ENCODE measurements at regions not wholly inside any gene's neighbourhood (a gene's known extent, or its start where the extent isn't known, plus 50 kb on each side); places are given as distances from the start of the nearest gene placed in this dataset.

GRCh38 chr10:94264085-94264484 lies 98.7 kb downstream of the NOC3L start:
- no peaks in the 10 kb centered on the region for H3K36me3 ChIP-seq (ENCODE audit: low read length)
- H3K4me3 ChIP-seq (ENCODE audit: insufficient read depth, low read length, poor library complexity, severe bottlenecking) = no peak overlapping the region
- TF ChIP-seq CTCF (IDR thresholded peaks at IDR 0.05; ENCODE audit: insufficient read depth, low read length, poor library complexity, severe bottlenecking) (no peak), EZH2phosphoT487 (conservative IDR thresholded peaks at IDR 0.05; ENCODE audit: low read length) (no peak)
- H4K20me1 ChIP-seq (ENCODE audit: low read depth, low read length) = no peaks in the 10 kb centered on the region
- H3K9me3 ChIP-seq (ENCODE audit: insufficient read depth, low read length) = no peaks in the 10 kb centered on the region
- H3K9me2 ChIP-seq (replicated peaks; ENCODE audit: insufficient read depth, low read length) = no peaks in the 10 kb centered on the region
- H3K27ac ChIP-seq (ENCODE audit: low read depth, low read length) = no peak overlapping the region
- H3F3A ChIP-seq (ENCODE audit: insufficient read depth) = no peaks in the 10 kb centered on the region
- no peak overlapping the region for H3K4me2 ChIP-seq (ENCODE audit: low read depth, low read length, poor library complexity, severe bottlenecking)
- no peak overlapping the region for H2AFZ ChIP-seq (ENCODE audit: low read depth, low read length, severe bottlenecking)
- H3K79me2 ChIP-seq (ENCODE audit: insufficient read depth, low read length) = no peaks in the 10 kb centered on the region
- no peak overlapping the region for H3K9ac ChIP-seq (ENCODE audit: low read length)
- H3K27me3 ChIP-seq (ENCODE audit: low read length) = no peaks in the 10 kb centered on the region

GRCh38 chr10:94266091-94266490 lies 96.6 kb downstream of the NOC3L start:
- Histone ChIP-seq H3K27me3 (ENCODE audit: low read length) (no peaks in the 10 kb centered on the region), H2AFZ (ENCODE audit: low read depth, low read length, severe bottlenecking) (no peak overlapping the region), H3K27ac (ENCODE audit: low read depth, low read length) (no peak overlapping the region), H3K36me3 (ENCODE audit: low read length) (no peaks in the 10 kb centered on the region), H4K20me1 (ENCODE audit: low read depth, low read length) (no peaks in the 10 kb centered on the region), H3K9me3 (ENCODE audit: insufficient read depth, low read length) (no peaks in the 10 kb centered on the region), H3K79me2 (ENCODE audit: insufficient read depth, low read length) (no peaks in the 10 kb centered on the region), H3K9ac (ENCODE audit: low read length) (no peak overlapping the region), H3K9me2 (replicated peaks; ENCODE audit: insufficient read depth, low read length) (no peaks in the 10 kb centered on the region), H3F3A (ENCODE audit: insufficient read depth) (no peaks in the 10 kb centered on the region), H3K4me3 (ENCODE audit: insufficient read depth, low read length, poor library complexity, severe bottlenecking) (no peak overlapping the region), H3K4me2 (ENCODE audit: low read depth, low read length, poor library complexity, severe bottlenecking) (no peak overlapping the region)
- TF ChIP-seq EZH2phosphoT487 (conservative IDR thresholded peaks at IDR 0.05; ENCODE audit: low read length) (no peak), CTCF (IDR thresholded peaks at IDR 0.05; ENCODE audit: insufficient read depth, low read length, poor library complexity, severe bottlenecking) (no peak)

GRCh38 chr10:94268652-94269051 lies 94.1 kb downstream of the NOC3L start:
- no peak for TF ChIP-seq EZH2phosphoT487 (conservative IDR thresholded peaks at IDR 0.05; ENCODE audit: low read length)
- TF ChIP-seq CTCF (IDR thresholded peaks at IDR 0.05; ENCODE audit: insufficient read depth, low read length, poor library complexity, severe bottlenecking) = no peak
- no peak overlapping the region for H3K27ac ChIP-seq (ENCODE audit: low read depth, low read length)
- no peaks in the 10 kb centered on the region for H3K27me3 ChIP-seq (ENCODE audit: low read length)

More at GRCh38 chr10:94268652-94269051, 94.1 kb downstream of the NOC3L start:
- H3K9me2 ChIP-seq (replicated peaks; ENCODE audit: insufficient read depth, low read length) = no peaks in the 10 kb centered on the region
- no peak overlapping the region for H3K4me2 ChIP-seq (ENCODE audit: low read depth, low read length, poor library complexity, severe bottlenecking)
- no peak overlapping the region for H3K4me3 ChIP-seq (ENCODE audit: insufficient read depth, low read length, poor library complexity, severe bottlenecking)
- H3K9me3 ChIP-seq (ENCODE audit: insufficient read depth, low read length) = peaks cover 3% of the 10 kb centered on the region; the same call in 1 of the 2 replicates
- H3K36me3 ChIP-seq (ENCODE audit: low read length) = no peaks in the 10 kb centered on the region
- no peak overlapping the region for H3K9ac ChIP-seq (ENCODE audit: low read length)
- H4K20me1 ChIP-seq (ENCODE audit: low read depth, low read length) = no peaks in the 10 kb centered on the region
- H3K79me2 ChIP-seq (ENCODE audit: insufficient read depth, low read length) = no peaks in the 10 kb centered on the region
- no peak overlapping the region for H2AFZ ChIP-seq (ENCODE audit: low read depth, low read length, severe bottlenecking)
- no peaks in the 10 kb centered on the region for H3F3A ChIP-seq (ENCODE audit: insufficient read depth)
